ENCODE measurements at regions not wholly inside any gene's neighbourhood (a gene's known extent, or its start where the extent isn't known, plus 50 kb on each side); places are given as distances from the start of the nearest gene placed in this dataset.

- Histone ChIP-seq H3K4me1 (ENCODE audit: control insufficient read depth, extremely low read depth, insufficient read depth, low read length) (no peaks in the 10 kb centered on the region), H4K20me1 (ENCODE audit: control insufficient read depth, extremely low read depth, insufficient read depth, low read length) (no peaks in the 10 kb centered on the region), H3K9ac (ENCODE audit: insufficient read depth, low read length) (no peak overlapping the region), H3K9me3 (ENCODE audit: control insufficient read depth, insufficient read depth, low read depth, low read length) (no peaks in the 10 kb centered on the region), H3K27ac (ENCODE audit: insufficient read depth, low read length) (no peak overlapping the region), H3K79me2 (ENCODE audit: control insufficient read depth, insufficient read depth, low read length) (no peaks in the 10 kb centered on the region), H3K27me3 (ENCODE audit: control insufficient read depth, insufficient read depth, low read length) (no peaks in the 10 kb centered on the region), H3K36me3 (ENCODE audit: control insufficient read depth, insufficient read depth, low read length) (no peaks in the 10 kb centered on the region), H2AFZ (ENCODE audit: low read length) (no peak overlapping the region), H3K4me3 (replicated peaks in 1 of 4; ENCODE audit: control extremely low read depth in 1 of 4, insufficient read depth in 1 of 4, low read depth in 3 of 4, low read length in 4 of 4) (no peak overlapping the region), H3K4me2 (ENCODE audit: extremely low read depth, insufficient read depth, low read length) (no peak overlapping the region)
- TF ChIP-seq, protein P1, sequence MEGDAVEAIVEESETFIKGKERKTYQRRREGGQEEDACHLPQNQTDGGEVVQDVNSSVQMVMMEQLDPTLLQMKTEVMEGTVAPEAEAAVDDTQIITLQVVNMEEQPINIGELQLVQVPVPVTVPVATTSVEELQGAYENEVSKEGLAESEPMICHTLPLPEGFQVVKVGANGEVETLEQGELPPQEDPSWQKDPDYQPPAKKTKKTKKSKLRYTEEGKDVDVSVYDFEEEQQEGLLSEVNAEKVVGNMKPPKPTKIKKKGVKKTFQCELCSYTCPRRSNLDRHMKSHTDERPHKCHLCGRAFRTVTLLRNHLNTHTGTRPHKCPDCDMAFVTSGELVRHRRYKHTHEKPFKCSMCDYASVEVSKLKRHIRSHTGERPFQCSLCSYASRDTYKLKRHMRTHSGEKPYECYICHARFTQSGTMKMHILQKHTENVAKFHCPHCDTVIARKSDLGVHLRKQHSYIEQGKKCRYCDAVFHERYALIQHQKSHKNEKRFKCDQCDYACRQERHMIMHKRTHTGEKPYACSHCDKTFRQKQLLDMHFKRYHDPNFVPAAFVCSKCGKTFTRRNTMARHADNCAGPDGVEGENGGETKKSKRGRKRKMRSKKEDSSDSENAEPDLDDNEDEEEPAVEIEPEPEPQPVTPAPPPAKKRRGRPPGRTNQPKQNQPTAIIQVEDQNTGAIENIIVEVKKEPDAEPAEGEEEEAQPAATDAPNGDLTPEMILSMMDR (conservative IDR thresholded peaks at IDR 0.05 in 1 of 2, IDR thresholded peaks at IDR 0.05 in 1 of 2; ENCODE audit: low read depth in 1 of 2, low read length in 2 of 2), result no peak
- TF ChIP-seq EZH2 (IDR thresholded peaks at IDR 0.05; ENCODE audit: low read length, missing control alignments), result no peak
- DNase-seq (ENCODE audit: low read depth in 2 of 2), result no peak
Observed at GRCh38 chr18:51251625-51252024, 54.1 kb upstream of the MEX3C start.

DNA sequence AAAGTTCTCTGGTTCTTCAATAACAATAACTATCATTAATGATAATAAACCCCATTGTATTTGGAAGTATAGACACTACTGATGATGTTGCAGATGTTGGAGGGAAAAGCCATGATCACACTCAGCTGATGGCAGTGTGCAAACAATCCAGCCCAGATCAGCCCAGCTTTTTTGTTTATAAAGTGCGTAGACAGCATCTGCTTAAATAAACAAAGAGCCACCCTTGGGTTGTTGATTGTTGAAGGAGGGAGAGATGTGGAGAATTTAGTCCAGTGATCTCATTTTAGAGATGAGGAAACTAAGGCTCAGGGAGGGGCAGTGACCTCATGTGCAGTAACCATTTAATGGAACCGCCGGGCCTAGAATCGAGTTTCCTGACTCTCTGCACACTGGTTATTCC is 56.0 kb upstream of the MEX3C start:
- no peaks in the 10 kb centered on the region for H3K4me1 ChIP-seq (ENCODE audit: control insufficient read depth, extremely low read depth, insufficient read depth, low read length)
- no peak for DNase-seq (ENCODE audit: low read depth in 2 of 2)
- no peak overlapping the region for H3K4me3 ChIP-seq (replicated peaks in 1 of 4; ENCODE audit: control extremely low read depth in 1 of 4, insufficient read depth in 1 of 4, low read depth in 3 of 4, low read length in 4 of 4)
- no peak overlapping the region for H3K4me2 ChIP-seq (ENCODE audit: extremely low read depth, insufficient read depth, low read length)
- H3K36me3 ChIP-seq (ENCODE audit: control insufficient read depth, insufficient read depth, low read length), result no peaks in the 10 kb centered on the region
- no peak overlapping the region for H2AFZ ChIP-seq (ENCODE audit: low read length)
- no peaks in the 10 kb centered on the region for H3K79me2 ChIP-seq (ENCODE audit: control insufficient read depth, insufficient read depth, low read length)
- no peaks in the 10 kb centered on the region for H4K20me1 ChIP-seq (ENCODE audit: control insufficient read depth, extremely low read depth, insufficient read depth, low read length)
- no peaks in the 10 kb centered on the region for H3K9me3 ChIP-seq (ENCODE audit: control insufficient read depth, insufficient read depth, low read depth, low read length)
- no peak for TF ChIP-seq EZH2 (IDR thresholded peaks at IDR 0.05; ENCODE audit: low read length, missing control alignments)
- TF ChIP-seq, protein P1 (conservative IDR thresholded peaks at IDR 0.05 in 1 of 2, IDR thresholded peaks at IDR 0.05 in 1 of 2; ENCODE audit: low read depth in 1 of 2, low read length in 2 of 2), result no peak
- no peak overlapping the region for H3K27ac ChIP-seq (ENCODE audit: insufficient read depth, low read length)
- H3K9ac ChIP-seq (ENCODE audit: insufficient read depth, low read length), result no peak overlapping the region
- H3K27me3 ChIP-seq (ENCODE audit: control insufficient read depth, insufficient read depth, low read length), result no peaks in the 10 kb centered on the region

GRCh38 chr18:51255693-51256092 is 58.2 kb upstream of the MEX3C start:
- no peaks in the 10 kb centered on the region for H3K9me3 ChIP-seq (ENCODE audit: control insufficient read depth, insufficient read depth, low read depth, low read length)
- H3K27ac ChIP-seq (ENCODE audit: insufficient read depth, low read length), result no peak overlapping the region
- no peak overlapping the region for H3K4me2 ChIP-seq (ENCODE audit: extremely low read depth, insufficient read depth, low read length)
- H3K27me3 ChIP-seq (ENCODE audit: control insufficient read depth, insufficient read depth, low read length), result no peaks in the 10 kb centered on the region
- DNase-seq (ENCODE audit: low read depth in 2 of 2), result no peak
- no peak overlapping the region for H3K9ac ChIP-seq (ENCODE audit: insufficient read depth, low read length)
- no peaks in the 10 kb centered on the region for H3K4me1 ChIP-seq (ENCODE audit: control insufficient read depth, extremely low read depth, insufficient read depth, low read length)
- no peaks in the 10 kb centered on the region for H3K36me3 ChIP-seq (ENCODE audit: control insufficient read depth, insufficient read depth, low read length)
- no peak overlapping the region for H2AFZ ChIP-seq (ENCODE audit: low read length)
- H4K20me1 ChIP-seq (ENCODE audit: control insufficient read depth, extremely low read depth, insufficient read depth, low read length), result no peaks in the 10 kb centered on the region
- H3K4me3 ChIP-seq (replicated peaks in 1 of 4; ENCODE audit: control extremely low read depth in 1 of 4, insufficient read depth in 1 of 4, low read depth in 3 of 4, low read length in 4 of 4), result no peak overlapping the region
- H3K79me2 ChIP-seq (ENCODE audit: control insufficient read depth, insufficient read depth, low read length), result no peaks in the 10 kb centered on the region
- TF ChIP-seq, protein P1 (conservative IDR thresholded peaks at IDR 0.05 in 1 of 2, IDR thresholded peaks at IDR 0.05 in 1 of 2; ENCODE audit: low read depth in 1 of 2, low read length in 2 of 2), result no peak
- TF ChIP-seq EZH2 (IDR thresholded peaks at IDR 0.05; ENCODE audit: low read length, missing control alignments), result no peak

Data from fibroblast of lung (primary cell).